Sigmoid colon (tissue), 6 donors: ENCODE measurements at regions not wholly inside any gene's neighbourhood (a gene's known extent, or its start where the extent isn't known, plus 50 kb on each side); places are given as distances from the start of the nearest gene placed in this dataset.

Source experiments
- DNase-seq: peaks from one replicate; pipeline ENCODE4 v3.0.0-alpha.2; 2019
- H3K27ac ChIP-seq, 4 donors: fragments of 200-600 bp; sonication (generic); one replicate each; pipeline ENCODE4 v1.5.1; 2016 to 2019; ENCODE audit warnings: mild to moderate bottlenecking in 1 of 4
- H3K27me3 ChIP-seq, 3 donors: fragments of 200-600 bp; sonication (generic); one replicate each; pipeline ENCODE4 v1.5.1; 2019; ENCODE audit warnings: mild to moderate bottlenecking in 1 of 3
- H3K36me3 ChIP-seq, 4 donors: fragments of 200-600 bp; sonication (generic); one replicate each; pipeline ENCODE4 v1.5.1; 2016 to 2019
- H3K4me1 ChIP-seq, 4 donors: fragments of 200-600 bp; sonication (generic); one replicate each; pipeline ENCODE4 v1.5.1; 2017 to 2019
- H3K4me3 ChIP-seq, 4 donors: fragments of 200-600 bp; sonication (generic); one replicate each; pipeline ENCODE4 v1.5.1; 2017 to 2019; ENCODE audit warnings: mild to moderate bottlenecking in 2 of 4, moderate library complexity in 1 of 4
- H3K9me3 ChIP-seq, 4 donors: fragments of 200-600 bp in 3 of 4; sonication (generic) in 3 of 4; one replicate each; pipeline versions ENCODE4 v1.5.1 to v1.6.1; 2013 to 2019
- EP300 ChIP-seq, 4 donors: sonication (generic); formaldehyde crosslinking; IDR thresholded peaks; one replicate each; pipeline ENCODE4 v1.6.1; 2017; ENCODE audit warnings: antibody characterized with exemption in 4 of 4
- POLR2A ChIP-seq, 2 donors: fragments of 450-650 bp; IDR thresholded peaks; one replicate each; pipeline ENCODE4 v1.6.1; 2016; ENCODE audit warnings: antibody characterized with exemption in 2 of 2, mild to moderate bottlenecking in 2 of 2, moderate library complexity in 2 of 2
- POLR2AphosphoS5 ChIP-seq, 4 donors: sonication (generic); formaldehyde crosslinking; IDR thresholded peaks; one replicate each; pipeline ENCODE4 v1.6.1; 2017; ENCODE audit warnings: antibody characterized with exemption in 4 of 4
- WGBS, 2 donors: extraction: QIAGEN DNeasy Blood & Tissue Kit; methylation state at CpG; one replicate each; pipeline ENCODE4 v1.1.7; 2013; 5-methylcytosine and 5-hydroxymethylcytosine counted together
- intact Hi-C: fragments of 100-400 bp; cut with DNase I; formaldehyde crosslinking; loops from one replicate; pipeline ENCODE4 v1.15.1; 2023
- TF ChIP-seq, protein P1 (sequence below), 4 experiments: fragments of 450-650 bp in 3 of 4; fragments of 200-600 bp in 1 of 4; IDR thresholded peaks; one replicate each; pipeline ENCODE4 v1.5.1; 2016 to 2019; ENCODE audit warnings: antibody characterized with exemption in 4 of 4, mild to moderate bottlenecking in 3 of 4, moderate library complexity in 2 of 4
- donor health status: healthy with polysubstance abuse.
- donor health status: healthy.

DNA sequence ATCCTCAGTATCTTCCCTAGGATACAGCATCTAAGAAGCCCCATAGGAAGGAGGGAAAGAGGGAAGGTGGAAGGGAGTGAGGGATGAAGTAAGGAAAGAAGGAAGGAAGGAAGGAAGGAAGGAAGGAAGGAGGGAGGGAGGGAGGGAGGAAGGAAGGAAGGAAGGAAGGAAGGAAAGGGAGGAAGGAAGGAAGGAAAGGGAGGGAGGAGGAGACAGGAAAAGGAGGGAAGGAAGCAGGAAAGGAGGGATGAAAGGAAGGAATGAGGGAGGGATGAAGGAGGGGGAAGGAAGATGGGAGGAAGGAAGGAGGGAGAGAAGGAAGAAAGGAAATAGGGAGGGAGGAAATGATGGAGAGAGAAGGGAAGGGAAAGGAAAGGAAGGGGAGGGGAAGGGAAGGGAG is 455.6 kb upstream of the ZMIZ1 start:
- H3K36me3 ChIP-seq = no peaks in the 10 kb centered on the region
- H3K27me3 ChIP-seq = no peaks in the 10 kb centered on the region
- H3K27ac ChIP-seq = no peak overlapping the region
- peaks cover 0 to 8% (median 4%) of the 10 kb centered on the region in 4 donors for H3K4me1 ChIP-seq
- intact Hi-C loops = no loop called here
- no peak overlapping the region for H3K4me3 ChIP-seq
- TF ChIP-seq EP300 (IDR thresholded peaks at IDR 0.05) = no peak
- TF ChIP-seq, protein P1, sequence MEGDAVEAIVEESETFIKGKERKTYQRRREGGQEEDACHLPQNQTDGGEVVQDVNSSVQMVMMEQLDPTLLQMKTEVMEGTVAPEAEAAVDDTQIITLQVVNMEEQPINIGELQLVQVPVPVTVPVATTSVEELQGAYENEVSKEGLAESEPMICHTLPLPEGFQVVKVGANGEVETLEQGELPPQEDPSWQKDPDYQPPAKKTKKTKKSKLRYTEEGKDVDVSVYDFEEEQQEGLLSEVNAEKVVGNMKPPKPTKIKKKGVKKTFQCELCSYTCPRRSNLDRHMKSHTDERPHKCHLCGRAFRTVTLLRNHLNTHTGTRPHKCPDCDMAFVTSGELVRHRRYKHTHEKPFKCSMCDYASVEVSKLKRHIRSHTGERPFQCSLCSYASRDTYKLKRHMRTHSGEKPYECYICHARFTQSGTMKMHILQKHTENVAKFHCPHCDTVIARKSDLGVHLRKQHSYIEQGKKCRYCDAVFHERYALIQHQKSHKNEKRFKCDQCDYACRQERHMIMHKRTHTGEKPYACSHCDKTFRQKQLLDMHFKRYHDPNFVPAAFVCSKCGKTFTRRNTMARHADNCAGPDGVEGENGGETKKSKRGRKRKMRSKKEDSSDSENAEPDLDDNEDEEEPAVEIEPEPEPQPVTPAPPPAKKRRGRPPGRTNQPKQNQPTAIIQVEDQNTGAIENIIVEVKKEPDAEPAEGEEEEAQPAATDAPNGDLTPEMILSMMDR (IDR thresholded peaks at IDR 0.05) = no peak
- TF ChIP-seq POLR2A (IDR thresholded peaks at IDR 0.05) = no peak
- no peak for TF ChIP-seq POLR2AphosphoS5 (IDR thresholded peaks at IDR 0.05)
- no peak for DNase-seq
- H3K9me3 ChIP-seq = peaks cover 0 to 7% (median 0%) of the 10 kb centered on the region in 4 donors

DNA sequence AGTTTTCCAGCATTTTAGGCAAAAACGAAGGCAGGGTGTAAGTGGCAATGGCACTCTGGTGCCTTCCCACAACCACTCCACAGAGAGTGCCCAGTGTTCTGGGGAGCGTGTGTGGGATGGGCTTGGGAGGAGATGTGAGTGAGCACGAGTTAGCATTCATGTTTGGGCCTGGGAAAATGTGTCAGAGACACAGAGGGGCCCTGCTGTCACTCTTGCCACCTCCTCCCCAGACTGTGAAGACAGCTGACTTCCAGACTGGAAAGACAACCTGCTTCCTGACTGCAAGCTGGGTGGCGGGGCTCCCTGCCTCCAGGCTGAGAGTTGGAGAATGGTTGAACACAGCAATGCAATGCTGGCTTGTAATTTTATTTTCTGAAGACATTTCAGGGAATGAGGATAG is 454.5 kb upstream of the ZMIZ1 start:
- Histone ChIP-seq H3K9me3 (peaks cover 0 to 2% (median 0%) of the 10 kb centered on the region in 4 donors), H3K27ac (no peak overlapping the region), H3K4me1 (peaks cover 0 to 18% (median 12%) of the 10 kb centered on the region in 4 donors), H3K27me3 (no peaks in the 10 kb centered on the region), H3K36me3 (no peaks in the 10 kb centered on the region), H3K4me3 (no peak overlapping the region)
- TF ChIP-seq, protein P1 (IDR thresholded peaks at IDR 0.05) = no peak
- TF ChIP-seq POLR2AphosphoS5 (IDR thresholded peaks at IDR 0.05) (no peak), POLR2A (IDR thresholded peaks at IDR 0.05) (no peak), EP300 (IDR thresholded peaks at IDR 0.05) (no peak)
- WGBS, 2 donors = 85 to 88% methylated on average over 4 of the region's 4 CpGs
- DNase-seq = no peak
- intact Hi-C loops = no loop called here

DNA sequence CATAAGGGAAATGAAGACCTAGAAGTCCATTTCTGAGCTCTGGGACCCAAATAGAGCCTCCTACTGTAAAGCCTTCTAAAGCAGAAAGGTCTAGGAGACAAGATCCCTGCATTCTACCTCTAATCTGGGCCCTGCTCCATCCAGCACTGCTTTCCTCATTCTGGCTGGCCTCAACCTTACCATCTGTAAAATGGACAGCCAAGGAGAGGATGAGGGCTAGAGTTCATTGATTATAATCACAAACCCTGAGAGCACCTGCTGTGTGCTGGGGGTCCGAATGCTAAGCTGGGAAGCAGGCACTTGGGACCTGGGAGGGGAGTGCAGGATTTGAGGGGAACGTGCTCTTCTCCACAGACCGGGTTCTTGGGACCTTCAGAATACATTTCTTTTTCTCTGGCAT is 454.0 kb upstream of the ZMIZ1 start:
- 94 to 95% methylated on average over 3 of the region's 3 CpGs for WGBS, 2 donors
- H3K36me3 ChIP-seq = no peaks in the 10 kb centered on the region
- H3K27ac ChIP-seq = no peak overlapping the region
- no peak overlapping the region for H3K4me3 ChIP-seq
- no peak for DNase-seq
- no peak for TF ChIP-seq POLR2AphosphoS5 (IDR thresholded peaks at IDR 0.05)
- no peak for TF ChIP-seq EP300 (IDR thresholded peaks at IDR 0.05)
- TF ChIP-seq, protein P1 (IDR thresholded peaks at IDR 0.05) = no peak
- no peak for TF ChIP-seq POLR2A (IDR thresholded peaks at IDR 0.05)
- H3K27me3 ChIP-seq = no peaks in the 10 kb centered on the region
- H3K4me1 ChIP-seq = peaks cover 0 to 22% (median 17%) of the 10 kb centered on the region in 4 donors
- intact Hi-C loops = no loop called here
- H3K9me3 ChIP-seq = no peaks in the 10 kb centered on the region

DNA sequence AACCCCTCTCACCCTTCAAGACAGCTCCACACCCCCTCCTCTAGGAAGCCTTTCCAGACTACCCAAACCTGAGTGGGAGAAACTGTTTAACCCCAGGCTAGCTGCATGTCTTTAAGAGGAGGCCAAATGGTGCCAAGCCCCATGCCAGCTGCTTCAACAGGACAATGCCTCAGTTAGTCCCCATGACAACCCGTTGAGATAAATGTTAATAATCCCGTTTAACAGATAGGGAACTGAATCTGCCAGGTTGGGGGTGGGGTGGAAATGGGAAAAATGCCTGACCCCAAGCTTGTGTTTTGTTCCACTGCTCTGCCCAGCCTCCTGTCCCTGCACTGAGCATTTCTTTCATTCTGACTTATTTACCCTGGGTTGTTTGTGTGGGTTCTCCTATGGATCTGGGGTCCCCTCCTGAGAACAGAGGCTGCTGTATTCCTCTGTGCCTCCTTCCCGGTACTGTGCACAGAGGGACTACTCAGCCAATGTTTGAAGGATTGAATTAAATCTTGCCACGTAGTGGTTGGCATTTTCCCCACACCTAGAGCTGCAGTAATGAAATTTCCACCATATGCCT is 452.6 kb upstream of the ZMIZ1 start:
- Histone ChIP-seq H3K27me3 (no peaks in the 10 kb centered on the region), H3K4me3 (no peak overlapping the region), H3K4me1 (peaks cover 0 to 23% (median 19%) of the 10 kb centered on the region in 4 donors), H3K27ac (no peak overlapping the region), H3K9me3 (no peaks in the 10 kb centered on the region), H3K36me3 (no peaks in the 10 kb centered on the region)
- intact Hi-C loops = no loop called here
- no peak for DNase-seq
- no peak for TF ChIP-seq POLR2A (IDR thresholded peaks at IDR 0.05)
- WGBS, 2 donors = 47 to 72% methylated on average over 4 of the region's 4 CpGs

DNA sequence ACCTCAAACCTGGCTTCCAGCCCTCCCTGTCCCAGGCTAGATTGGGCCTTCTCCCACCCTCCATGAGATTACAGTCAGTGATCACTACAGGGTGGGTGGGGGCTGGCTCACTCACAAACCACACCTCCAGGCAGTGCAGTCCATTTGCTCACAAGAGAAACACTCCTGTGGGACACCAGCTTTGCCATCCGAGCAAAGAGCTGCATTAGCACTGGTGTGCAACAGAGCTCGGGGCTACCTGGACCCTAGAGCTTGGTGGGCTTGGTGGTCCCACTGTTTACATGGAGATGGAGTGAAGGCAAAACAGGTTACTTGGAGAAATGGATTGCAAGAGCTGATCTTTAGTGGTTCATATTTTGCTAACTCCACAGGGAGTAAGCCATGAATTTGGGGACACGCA is 451.7 kb upstream of the ZMIZ1 start:
- H3K27me3 ChIP-seq = no peaks in the 10 kb centered on the region
- H3K9me3 ChIP-seq = no peaks in the 10 kb centered on the region
- WGBS, 2 donors = 72 to 88% methylated on average over 3 of the region's 3 CpGs
- intact Hi-C loops = no loop called here
- H3K4me3 ChIP-seq = no peak overlapping the region
- no peak overlapping the region for H3K27ac ChIP-seq
- peaks cover 0 to 23% (median 19%) of the 10 kb centered on the region in 4 donors for H3K4me1 ChIP-seq
- no peak for DNase-seq
- no peak for TF ChIP-seq POLR2A (IDR thresholded peaks at IDR 0.05)
- TF ChIP-seq POLR2AphosphoS5 (IDR thresholded peaks at IDR 0.05) = no peak
- TF ChIP-seq, protein P1 (IDR thresholded peaks at IDR 0.05) = no peak
- TF ChIP-seq EP300 (IDR thresholded peaks at IDR 0.05) = no peak
- H3K36me3 ChIP-seq = no peaks in the 10 kb centered on the region
